Fibroblast of skin of left quadriceps (primary cell): ENCODE measurements at regions not wholly inside any gene's neighbourhood (a gene's known extent, or its start where the extent isn't known, plus 50 kb on each side); places are given as distances from the start of the nearest gene placed in this dataset.

Experiments
- DNase-seq, 2 experiments: peaks; one replicate each; pipeline ENCODE4 v3.0.0-alpha.2; 2013; ENCODE audit warnings: low read depth in 2 of 2

DNA sequence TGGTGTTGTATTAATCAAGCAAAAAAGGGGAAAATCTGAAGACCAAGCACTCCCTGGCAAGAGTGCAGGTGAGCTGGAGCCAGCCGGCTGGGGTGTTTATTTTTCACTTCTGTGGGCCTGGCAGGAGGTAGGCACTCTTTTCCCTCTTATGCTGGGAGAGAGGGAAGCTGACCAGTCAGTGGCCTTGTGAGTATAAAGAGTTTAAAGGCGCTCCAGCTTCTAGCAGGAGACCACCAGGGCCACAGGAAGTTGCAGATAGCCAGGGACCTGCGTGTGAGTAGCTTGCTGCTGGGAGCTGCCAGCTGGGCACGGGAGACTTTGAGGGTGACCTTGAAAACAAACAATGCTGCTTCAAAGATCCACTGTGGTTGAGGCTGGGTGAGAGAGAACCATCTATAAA lies 217.4 kb upstream of the PWP1 start:
- no peak for DNase-seq

DNA sequence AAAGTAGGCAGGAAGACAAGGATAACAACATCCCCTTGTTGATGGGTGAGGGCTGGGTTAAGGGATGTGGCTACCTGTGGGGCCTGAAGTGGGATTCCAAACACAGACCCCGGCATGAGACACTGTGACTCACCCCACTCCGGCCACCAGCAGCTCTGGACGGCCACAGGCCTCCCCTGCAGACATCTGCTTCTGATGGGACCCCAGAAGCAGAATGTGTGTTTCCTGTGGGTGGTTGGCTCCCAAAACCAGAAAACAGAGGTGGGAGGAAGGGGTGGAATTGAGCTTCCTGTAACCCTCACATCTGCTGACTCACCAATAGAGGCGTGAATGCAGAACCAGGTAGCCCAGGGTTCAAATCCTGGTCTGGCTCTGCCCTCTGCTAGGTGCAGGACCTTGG lies 216.6 kb upstream of the PWP1 start:
- DNase-seq = no peak

DNA sequence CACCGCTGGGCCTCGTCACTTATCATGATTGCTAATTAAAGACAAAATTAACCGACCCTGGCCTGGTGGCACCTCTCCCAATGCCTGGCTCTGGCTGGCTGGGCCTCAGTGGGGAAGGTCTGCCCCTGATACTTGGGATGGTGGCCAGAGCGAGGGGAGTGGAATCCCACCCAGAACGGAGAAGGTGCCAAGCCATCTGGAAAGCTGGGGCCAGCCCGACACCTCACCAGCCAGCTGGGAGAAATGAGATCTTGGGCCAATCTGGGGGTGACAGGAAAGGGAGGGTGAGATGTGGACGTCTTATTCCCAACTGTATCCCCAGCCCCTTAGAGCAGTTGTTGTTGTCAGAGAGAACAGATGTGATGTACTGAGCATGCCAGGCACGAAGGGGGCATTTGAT lies 215.0 kb upstream of the PWP1 start:
- no peak for DNase-seq

DNA sequence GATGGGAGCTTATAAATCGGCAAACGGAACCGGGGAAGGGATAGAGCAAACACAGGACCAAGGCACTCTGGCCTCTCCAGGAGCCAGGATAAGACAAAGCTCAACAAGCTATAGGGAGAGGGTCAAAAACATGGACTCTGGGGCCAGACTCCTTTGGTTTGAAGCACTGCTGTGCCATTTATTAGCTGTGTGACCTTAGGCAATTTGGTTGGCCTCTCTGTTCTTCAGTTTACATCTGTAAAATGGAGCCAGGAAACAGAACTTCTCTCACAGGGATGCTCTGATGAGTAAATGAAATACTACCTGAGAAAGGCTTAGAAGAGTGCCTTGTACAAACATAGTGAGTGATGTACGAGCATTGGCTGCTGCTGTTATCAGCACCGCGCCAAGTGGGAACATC lies 213.3 kb upstream of the PWP1 start:
- no peak for DNase-seq

DNA sequence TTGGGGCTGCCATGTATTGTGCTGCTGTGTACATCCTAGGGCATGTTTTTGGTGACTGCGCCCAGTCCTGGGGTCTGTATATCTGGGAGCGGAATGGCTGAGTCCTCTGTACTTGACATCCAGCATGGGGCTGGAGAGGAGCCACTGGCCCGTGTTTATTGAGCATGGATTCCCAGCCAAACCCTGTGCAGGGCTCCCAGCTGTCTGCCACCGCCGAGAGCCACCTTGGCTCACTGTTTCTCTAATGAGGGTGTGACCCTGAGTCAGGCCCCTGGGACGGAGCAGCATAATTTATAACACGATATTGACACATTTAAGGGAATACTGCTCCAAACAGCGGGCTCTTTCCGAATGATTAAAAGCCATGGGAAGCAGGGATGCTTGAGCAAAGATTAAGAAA lies 211.5 kb upstream of the PWP1 start:
- DNase-seq = no peak

DNA sequence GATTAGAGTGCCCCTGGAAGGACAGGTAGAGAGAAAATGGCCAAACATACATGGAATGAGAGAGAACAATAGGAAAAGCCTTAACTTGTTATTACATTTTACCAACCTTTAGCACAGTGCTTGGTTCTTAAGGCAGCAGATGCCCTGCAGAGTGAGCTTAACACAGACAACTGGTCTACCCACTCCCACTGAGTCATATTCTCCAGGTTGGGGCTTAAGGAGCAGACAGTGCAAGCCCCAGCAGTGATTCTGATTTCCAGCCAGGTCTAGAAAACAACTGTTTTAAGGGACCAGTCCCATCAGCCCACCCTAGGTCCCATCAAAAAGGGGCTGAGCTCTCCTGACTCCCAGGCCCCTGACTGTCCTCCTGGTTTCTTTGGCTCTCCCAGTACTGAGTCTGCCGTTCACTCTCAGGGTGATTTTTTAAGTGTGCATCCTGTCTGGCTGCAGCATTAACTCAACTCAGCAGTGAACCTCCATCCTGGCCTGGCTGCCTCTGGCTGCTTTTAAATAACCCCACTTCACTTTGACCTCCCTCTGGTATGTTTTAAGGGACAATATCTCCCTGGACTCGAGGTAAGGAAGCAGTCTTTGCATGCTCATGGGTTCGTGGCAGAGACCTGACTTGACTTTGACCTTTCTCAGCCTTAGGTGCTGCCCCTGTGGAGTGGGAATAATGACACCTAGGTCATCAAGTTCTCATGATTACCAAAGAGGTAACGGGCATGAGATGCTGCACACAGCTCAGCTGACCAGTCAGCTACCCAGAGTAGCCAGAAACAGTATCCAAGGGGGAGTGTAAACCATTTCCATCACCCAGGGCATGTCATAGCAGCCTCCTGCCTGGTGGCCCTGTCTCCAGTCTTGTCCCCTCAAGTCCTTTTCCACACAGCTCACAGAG lies 210.7 kb upstream of the PWP1 start:
- no peak for DNase-seq

DNA sequence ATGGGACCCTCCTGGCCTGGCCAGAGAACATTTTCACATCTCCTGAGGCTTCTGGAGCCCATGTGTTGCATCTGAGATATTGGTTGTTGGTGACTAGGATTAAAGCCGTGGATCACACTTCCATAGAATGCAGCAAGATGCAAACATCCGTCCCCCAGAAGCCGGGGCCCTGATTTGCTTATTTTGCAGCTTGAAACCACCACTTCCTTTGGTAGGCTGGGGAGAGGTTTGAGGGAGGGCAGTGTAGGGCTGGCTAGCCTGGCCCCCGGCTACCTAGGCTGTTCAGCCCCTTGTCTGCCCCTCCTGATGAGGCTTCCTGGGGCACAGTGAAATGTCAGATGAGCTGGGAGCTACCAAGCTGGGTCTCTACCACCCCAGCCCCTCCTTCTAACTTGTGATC lies 209.7 kb upstream of the PWP1 start:
- no peak for DNase-seq

DNA sequence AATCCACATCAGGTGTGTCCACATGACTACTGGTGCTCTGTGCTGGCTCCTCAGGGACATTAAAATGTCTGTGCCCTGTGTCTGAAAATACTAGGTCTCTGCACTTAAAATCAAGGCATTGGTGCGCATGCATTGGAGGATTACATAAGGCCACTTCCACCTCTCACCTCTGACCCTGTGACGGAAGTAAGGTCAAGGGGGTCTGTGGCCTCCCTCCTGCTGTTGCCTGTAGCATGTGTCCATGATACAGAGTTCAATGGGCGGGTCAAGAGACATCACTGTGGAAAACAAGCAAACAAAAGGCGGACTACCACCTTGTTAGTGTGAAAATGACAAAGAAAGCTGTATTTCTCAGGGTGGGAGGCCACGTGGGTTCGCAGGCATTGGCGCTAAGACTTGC lies 208.6 kb upstream of the PWP1 start:
- no peak for DNase-seq

DNA sequence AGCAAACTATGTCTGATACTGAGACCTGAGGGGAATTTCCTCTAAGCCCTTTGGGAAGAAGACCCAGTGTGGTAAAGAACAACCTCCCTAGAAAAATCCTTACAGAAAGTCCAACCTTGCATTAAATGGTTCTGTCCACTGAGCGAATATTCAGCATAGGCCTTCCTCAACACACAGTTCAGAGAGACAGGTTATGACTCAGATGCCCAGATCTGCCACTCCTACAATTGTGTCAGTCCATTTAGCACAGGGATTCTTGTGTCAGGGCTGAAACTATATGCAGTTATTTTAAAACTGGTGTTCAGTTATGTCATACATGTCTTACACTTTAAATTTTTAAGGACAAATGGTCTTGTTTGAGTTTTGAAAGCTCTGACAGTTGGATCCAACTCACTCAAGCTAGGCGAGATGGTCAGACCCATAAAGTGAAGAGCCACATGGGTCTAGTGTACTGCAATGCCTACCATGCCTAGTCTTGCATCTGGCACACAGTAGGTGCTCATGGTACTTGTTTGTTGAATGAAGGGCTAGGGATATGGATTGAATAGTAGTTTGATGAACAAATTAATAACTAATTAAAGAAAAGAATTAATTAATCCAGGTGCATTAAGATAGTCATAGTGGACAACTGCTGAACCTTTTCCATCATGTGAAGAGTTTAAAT lies 207.5 kb upstream of the PWP1 start:
- DNase-seq = no peak

DNA sequence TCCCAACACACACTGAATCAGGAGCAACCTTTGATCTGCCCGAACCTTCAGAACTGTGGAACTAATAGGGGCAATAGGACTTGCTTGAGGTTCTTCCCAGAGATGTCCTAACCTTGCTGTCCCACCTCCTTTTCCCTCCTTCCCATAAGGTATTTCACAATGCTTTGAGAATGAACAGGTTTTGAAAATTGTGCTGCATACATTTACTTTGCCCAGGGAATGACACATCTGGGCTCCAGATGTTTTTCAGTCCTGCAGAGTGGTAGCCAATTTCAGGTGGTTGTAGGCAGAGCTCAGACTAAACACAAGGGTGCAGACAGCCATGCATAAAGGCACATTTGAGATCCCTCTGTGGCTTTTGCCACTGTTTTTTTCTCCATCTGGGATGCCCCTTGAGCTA lies 206.7 kb upstream of the PWP1 start:
- DNase-seq = peak; percentile 31 to 38

DNA sequence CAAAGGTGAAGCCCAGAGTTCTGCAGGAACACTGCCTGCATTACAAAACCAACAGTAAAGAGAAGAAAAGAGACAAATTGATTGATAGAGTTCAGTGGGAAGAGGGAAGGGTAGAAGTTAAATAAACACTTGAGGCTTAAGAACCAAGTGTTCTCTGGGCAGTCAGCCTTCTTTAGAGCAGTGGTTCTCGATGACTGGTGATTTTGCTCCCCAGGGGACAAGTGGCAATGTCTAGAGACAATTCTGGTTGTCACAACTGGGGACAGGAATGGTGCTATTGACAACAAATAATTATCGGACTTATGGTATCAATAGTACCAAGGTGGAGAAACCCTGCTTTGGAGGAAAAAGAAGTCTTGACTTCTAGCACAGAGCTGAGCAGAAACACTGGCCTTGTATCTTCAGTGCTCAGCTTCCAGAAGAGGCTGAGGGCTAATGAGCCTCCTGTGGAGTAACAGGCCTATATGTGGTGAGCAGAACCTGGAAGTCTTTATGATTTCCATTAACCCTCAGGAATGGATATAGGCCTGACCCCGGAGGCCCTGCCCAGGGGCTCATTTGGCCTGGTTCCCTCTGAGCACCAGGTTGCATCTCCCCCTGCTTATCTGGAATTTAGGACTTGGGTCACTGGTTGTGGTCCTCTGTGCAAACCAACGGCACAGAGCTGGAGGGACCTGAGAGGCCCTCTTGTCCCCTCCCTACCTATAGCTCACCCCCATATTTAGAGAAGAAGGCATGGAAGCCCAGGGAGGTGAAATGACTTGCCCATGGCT lies 204.6 kb upstream of the PWP1 start:
- no peak for DNase-seq

DNA sequence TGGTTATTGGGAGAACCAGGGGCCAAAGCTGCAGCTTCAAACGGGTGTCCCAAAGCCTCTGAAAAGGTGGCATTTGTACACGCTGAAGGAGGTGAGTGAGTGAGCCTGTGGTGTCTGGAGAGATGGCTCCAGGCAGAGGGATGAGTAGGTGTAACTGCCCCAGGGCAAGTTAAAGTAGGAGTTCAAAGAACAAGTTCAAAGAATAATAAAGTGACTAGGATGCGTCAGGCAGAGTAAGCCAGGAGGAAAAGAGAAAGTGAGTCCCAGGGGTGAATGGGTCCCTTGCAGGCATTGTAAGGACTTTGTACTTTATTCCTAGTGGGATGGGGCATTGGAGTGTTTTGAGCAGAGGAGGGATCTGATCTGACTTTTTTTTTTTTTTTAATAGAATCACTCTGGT lies 201.4 kb upstream of the PWP1 start:
- DNase-seq = no peak

DNA sequence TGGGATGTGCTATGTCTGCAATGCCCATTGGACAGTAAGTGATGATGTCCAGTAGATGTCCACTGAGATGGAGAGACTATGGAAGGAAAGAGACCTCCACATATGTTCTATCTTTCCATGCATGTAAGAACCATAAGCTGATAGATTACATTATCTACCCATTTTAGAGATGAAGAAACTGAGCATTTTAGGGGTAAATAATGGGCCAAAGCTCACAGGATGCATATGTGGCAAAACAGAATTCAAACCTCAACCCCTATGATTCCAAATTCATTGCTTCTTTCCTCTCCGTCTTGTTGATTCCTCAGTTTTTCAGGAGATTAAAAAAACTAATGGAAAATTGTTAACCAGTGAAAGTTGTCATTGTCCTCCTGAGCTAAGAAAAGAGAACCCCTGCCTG lies 200.7 kb upstream of the PWP1 start:
- DNase-seq = no peak

DNA sequence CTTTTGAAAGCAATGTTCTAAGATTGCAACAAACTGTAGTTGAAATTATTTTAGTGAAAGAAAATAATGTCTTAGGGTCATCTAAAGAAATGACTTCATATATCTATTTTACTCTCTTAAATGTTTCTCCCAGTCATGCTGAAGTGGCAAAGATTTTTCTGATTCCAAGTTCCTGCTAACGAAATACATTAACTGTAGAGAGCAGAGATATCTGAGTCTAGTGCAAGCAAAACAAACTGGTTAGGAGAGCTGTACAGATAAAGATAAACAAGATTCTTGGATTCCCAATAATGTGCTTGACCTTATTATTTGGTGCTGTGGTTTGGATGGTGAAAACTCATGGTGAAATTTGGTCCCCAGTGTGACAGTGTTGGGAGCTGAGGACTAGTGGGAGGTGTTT lies 199.9 kb upstream of the PWP1 start:
- no peak for DNase-seq

DNA sequence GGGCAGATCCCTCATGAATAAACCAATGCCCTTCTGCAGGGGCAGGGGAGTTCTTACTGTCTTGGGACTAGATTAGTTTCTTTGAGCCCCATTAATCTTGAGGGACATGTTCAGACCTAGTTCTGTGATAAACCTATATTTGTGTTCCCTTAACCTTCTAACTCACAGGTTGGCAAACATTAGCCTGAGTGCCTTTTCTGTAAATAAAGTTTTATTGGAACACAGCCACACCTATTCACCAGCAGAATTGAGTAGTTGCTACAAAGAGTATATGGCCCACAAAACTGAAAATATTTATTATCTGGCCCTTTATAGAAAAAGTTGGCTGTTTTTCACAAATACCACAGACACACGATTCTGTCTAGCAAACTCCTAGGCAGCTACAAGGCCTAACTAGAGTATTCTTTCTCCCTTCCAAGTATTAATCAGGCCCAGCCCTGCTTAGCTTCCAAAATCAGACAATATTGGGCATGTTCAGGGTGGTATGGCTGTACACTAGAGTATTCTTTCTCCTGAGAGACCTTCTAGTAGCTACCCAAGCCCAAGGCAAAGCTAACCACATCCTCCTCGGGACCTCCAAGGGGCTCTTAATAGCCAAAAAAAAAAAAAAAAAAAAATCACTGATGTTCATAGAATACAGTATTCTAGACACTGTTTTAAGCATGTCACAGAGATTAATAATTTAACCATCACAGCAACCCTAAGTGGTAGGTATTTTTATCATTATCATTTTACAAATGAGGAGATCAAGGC lies 199.3 kb upstream of the PWP1 start:
- no peak for DNase-seq

DNA sequence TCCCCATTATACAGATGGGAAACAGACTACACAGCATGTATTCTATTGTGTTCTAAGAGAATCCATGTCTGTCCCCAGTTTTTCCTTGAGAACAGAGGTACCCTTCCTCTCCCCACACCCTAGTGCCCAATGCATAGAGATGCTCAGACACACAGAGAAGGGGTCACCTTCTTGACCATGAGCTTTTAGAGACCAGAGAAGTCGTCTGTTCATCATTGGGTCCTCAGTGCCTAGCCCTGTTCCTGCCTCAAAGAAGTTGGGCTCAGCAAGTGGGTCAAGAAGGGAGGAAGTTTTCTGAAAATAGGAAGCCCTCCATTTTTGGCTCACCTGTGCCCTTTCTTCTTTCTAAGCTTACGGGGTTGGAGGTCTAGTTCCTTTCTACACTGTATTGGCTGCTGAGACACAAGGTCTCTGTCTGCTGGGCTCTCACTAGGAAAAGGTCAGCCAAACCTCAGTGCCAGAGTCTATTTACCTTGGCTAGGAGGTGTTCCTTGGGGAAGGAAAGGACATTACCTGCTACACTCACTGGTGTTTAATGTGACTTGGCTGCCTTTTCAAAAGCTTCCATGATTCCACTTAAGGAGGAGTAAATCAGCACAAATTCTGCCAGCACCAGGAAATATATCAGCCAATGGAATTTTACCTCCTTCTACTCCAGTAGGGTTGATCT lies 198.5 kb upstream of the PWP1 start:
- no peak for DNase-seq

DNA sequence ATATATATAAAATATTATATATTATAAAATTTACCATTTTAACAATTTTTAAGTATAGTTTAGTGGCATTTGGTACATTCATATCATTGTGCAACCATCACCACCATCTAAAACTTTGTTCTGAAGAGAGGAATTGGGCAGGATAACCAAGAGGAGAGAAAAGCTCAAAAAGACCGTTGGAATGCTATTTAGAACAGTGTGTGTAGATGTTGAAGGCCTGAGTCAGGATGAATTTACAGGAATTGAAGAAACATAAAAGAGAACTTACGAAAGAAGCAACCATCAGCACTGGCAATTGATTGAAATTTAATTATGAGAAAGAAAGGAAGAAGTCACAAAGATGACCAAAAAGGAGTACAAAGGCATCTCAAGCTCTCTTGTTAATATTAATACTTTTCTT lies 196.9 kb upstream of the PWP1 start:
- DNase-seq = peak in 1 of 2 experiments; percentile 4

DNA sequence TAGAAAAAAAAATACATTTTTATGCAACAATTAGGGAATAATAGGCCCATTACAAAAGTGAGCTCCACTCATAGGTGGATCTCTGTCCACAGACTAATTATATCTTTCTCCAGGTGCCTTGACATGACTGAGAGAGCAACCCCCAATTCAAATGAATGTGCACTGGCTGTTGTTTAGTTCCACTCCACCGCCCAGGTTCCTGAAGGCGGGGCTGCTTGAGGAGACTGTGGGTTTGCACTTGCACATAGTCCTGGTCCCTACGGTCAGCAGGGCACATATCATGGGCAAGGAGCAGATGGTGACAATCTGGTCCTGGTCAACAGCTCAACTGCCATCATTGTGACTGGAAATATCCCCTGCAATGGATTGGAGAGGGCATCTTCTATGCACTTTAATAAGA lies 195.6 kb upstream of the PWP1 start:
- no peak for DNase-seq

DNA sequence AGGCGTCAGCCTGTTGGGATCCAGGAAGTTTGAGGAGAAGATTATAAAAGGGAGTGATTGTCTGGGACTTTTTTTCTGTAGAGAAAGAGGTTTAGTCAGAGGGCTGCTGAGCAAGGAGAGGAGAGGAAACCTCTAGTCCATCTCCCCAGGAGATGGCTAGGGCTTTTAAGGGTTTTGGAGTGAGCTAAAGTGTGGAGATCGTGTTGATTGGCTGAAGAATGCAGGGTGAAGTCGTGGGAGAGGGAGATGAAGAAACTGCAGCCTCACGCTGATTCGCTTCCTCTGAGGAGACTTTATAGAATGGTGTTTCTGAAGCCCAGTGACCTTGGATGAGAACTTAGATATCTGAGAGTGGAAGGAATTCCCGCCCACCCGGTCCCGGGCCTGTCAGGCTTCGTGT lies 193.7 kb upstream of the PWP1 start:
- peak in 1 of 2 experiments; percentile 7 for DNase-seq

DNA sequence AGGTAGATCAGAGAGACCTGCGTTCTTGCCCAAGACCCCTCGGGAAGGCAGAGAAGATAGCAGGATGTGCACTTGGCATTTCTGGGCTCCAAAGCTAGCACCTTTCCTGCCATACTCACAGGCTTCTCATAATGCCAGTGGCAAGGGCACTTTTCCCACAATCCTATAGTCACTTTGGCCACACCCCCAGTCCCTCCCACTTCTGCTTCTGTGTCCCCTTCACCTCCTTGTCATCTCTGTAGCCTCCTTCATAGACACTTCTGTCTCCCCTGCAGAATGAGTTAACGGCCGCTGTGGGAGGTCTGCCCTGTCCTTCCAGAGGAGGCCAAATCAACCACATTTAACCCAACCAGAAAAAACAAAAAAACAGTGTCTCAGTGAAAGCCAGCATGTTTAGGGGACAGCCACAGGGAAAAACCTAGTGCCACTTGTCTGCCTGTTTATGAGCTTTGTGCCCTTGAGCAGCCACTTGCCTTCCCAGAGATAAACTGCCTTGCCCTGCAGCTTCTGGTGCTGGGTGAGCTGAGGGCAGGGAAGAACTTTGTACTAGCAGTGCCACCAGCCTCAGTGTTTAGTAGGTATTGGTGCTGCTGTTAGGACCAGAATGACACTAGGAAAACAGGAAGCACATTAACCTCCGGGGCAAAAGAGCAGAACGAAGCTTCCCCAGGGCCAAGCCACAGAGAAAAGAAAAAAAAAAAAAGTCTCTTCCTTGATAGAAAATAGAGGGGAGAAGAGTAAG lies 193.0 kb upstream of the PWP1 start:
- no peak for DNase-seq

DNA sequence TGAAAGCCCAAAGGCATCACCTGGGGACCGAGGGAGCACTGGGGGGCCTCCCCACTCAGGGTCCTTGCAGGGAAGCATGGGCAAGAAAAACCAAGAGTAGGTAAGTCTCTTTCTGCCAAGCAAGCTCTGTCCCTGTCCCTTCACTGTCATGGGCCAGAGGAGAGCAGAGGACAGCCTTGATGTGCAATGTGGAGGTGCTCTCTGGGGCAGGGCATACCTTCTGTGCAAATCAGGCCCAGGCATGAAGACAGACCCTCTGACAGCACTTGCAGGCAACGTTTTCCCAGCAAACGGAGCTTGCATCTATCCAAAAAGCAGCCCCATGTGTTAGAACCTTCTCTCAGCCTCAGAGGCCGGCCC lies 192.5 kb upstream of the PWP1 start:
- DNase-seq = no peak
